CD8-positive, alpha-beta memory T cell (primary cell): ENCODE measurements at regions not wholly inside any gene's neighbourhood (a gene's known extent, or its start where the extent isn't known, plus 50 kb on each side); places are given as distances from the start of the nearest gene placed in this dataset.

Experiments used
- CTCF ChIA-PET: fragments of 350-600 bp; sonication (Branson Sonifier 250); formaldehyde crosslinking; loops from one replicate; lab custom pipeline; 2021; ENCODE audit warnings: antibody characterized with exemption; lab: Charles Lee
- POLR2A ChIA-PET: fragments of 350-600 bp; sonication (Branson Sonifier 250); formaldehyde crosslinking; loops from one replicate; lab custom pipeline; 2021; ENCODE audit warnings: antibody characterized with exemption; lab: Charles Lee
- DNase-seq, 5 donors: peaks; one replicate each; pipeline versions ENCODE4 v3.0.0 to v3.0.0-alpha.2; 2020 to 2022; ENCODE audit warnings: mixed read lengths in 1 of 5
- H3K27ac ChIP-seq: one replicate; pipeline ENCODE4 v1.7.0; 2013; ENCODE audit warnings: low read depth, mild to moderate bottlenecking, low read length, moderate library complexity
- H3K27me3 ChIP-seq: 2 replicates; pipeline ENCODE4 v1.7.0; 2013; ENCODE audit warnings: low read length, mild to moderate bottlenecking; ENCODE audit not compliant: insufficient read depth, poor library complexity, severe bottlenecking
- H3K36me3 ChIP-seq: 2 replicates; pipeline ENCODE4 v1.7.0; 2013; ENCODE audit warnings: mild to moderate bottlenecking, low read length, moderate library complexity; ENCODE audit not compliant: insufficient read depth
- H3K4me1 ChIP-seq: 2 replicates; pipeline ENCODE4 v1.7.0; 2013; ENCODE audit warnings: mild to moderate bottlenecking, low read length, moderate library complexity; ENCODE audit not compliant: insufficient read depth
- H3K4me3 ChIP-seq: 2 replicates; pipeline ENCODE4 v1.7.0; 2013; ENCODE audit warnings: mild to moderate bottlenecking, low read length
- H3K9me3 ChIP-seq: 2 replicates; pipeline ENCODE4 v1.7.0; 2013; ENCODE audit warnings: mild to moderate bottlenecking, low read length
- H3K27ac Mint-ChIP-seq, 8 donors: one replicate each; pipeline ENCODE4 v1.8.0; 2020 to 2021; ENCODE audit warnings: mixed read lengths in 8 of 8, mild to moderate bottlenecking in 6 of 8, inconsistent platforms in 3 of 8, moderate library complexity in 3 of 8
- H3K27me3 Mint-ChIP-seq, 2 donors: one replicate each; pipeline ENCODE4 v1.8.0; 2020 to 2021; ENCODE audit warnings: mixed read lengths in 2 of 2, mild to moderate bottlenecking in 1 of 2, moderate library complexity in 1 of 2
- H3K36me3 Mint-ChIP-seq, 3 donors: one replicate each; pipeline ENCODE4 v1.8.0; 2020 to 2021; ENCODE audit warnings: mixed read lengths in 3 of 3, inconsistent platforms in 1 of 3, mild to moderate bottlenecking in 1 of 3
- H3K4me1 Mint-ChIP-seq, 3 donors: one replicate each; pipeline ENCODE4 v1.8.0; 2020 to 2021; ENCODE audit warnings: mixed read lengths in 3 of 3, inconsistent platforms in 1 of 3, mild to moderate bottlenecking in 1 of 3
- H3K4me3 Mint-ChIP-seq, 7 donors: one replicate each; pipeline ENCODE4 v1.8.0; 2020 to 2021; ENCODE audit warnings: mixed read lengths in 7 of 7, mild to moderate bottlenecking in 6 of 7, moderate library complexity in 4 of 7, inconsistent platforms in 2 of 7
- H3K9me3 Mint-ChIP-seq, 5 donors: one replicate each; pipeline ENCODE4 v1.8.0; 2020 to 2022; ENCODE audit warnings: mixed read lengths in 5 of 5, mild to moderate bottlenecking in 3 of 5, moderate library complexity in 2 of 5, inconsistent platforms in 1 of 5

GRCh38 chr2:34199971-34200370 is 600.9 kb upstream of the FAM98A start:
- H3K27me3 Mint-ChIP-seq: peaks cover 0 to 1% of the 10 kb centered on the region in 2 donors
- H3K9me3 Mint-ChIP-seq: peaks cover 0 to 16% (median 3%) of the 10 kb centered on the region in 5 donors
- Histone ChIP-seq H3K36me3 (no peaks in the 10 kb centered on the region), H3K4me1 (no peaks in the 10 kb centered on the region), H3K27ac (no peak overlapping the region), H3K27me3 (no peaks in the 10 kb centered on the region), H3K4me3 (no peak overlapping the region), H3K9me3 (no peaks in the 10 kb centered on the region)
- POLR2A ChIA-PET: no interaction called here
- H3K4me3 Mint-ChIP-seq: no peak overlapping the region
- no peaks in the 10 kb centered on the region for H3K4me1 Mint-ChIP-seq
- no peak for DNase-seq
- CTCF ChIA-PET: no interaction called here
- no peaks in the 10 kb centered on the region for H3K36me3 Mint-ChIP-seq
- no peak overlapping the region for H3K27ac Mint-ChIP-seq

GRCh38 chr2:34193164-34193563 is 594.1 kb upstream of the FAM98A start:
- Histone ChIP-seq H3K4me3 (no peak overlapping the region), H3K27me3 (no peaks in the 10 kb centered on the region), H3K4me1 (no peaks in the 10 kb centered on the region), H3K27ac (no peak overlapping the region), H3K36me3 (no peaks in the 10 kb centered on the region), H3K9me3 (no peaks in the 10 kb centered on the region)
- ChIA-PET CTCF (no interaction called here), POLR2A (no interaction called here)
- Mint-ChIP-seq H3K4me1 (no peaks in the 10 kb centered on the region), H3K36me3 (no peaks in the 10 kb centered on the region), H3K9me3 (peaks cover 0 to 9% (median 3%) of the 10 kb centered on the region in 5 donors), H3K27me3 (peaks cover 0 to 3% of the 10 kb centered on the region in 2 donors), H3K27ac (no peak overlapping the region), H3K4me3 (no peak overlapping the region)
- no peak for DNase-seq

- no peaks in the 10 kb centered on the region for H3K27me3 Mint-ChIP-seq
- ChIA-PET CTCF (no interaction called here), POLR2A (no interaction called here)
- no peak for DNase-seq
- Histone ChIP-seq H3K27me3 (no peaks in the 10 kb centered on the region), H3K36me3 (no peaks in the 10 kb centered on the region), H3K4me1 (no peaks in the 10 kb centered on the region), H3K4me3 (no peak overlapping the region), H3K9me3 (no peaks in the 10 kb centered on the region), H3K27ac (no peak overlapping the region)
- no peak overlapping the region for H3K4me3 Mint-ChIP-seq
- H3K9me3 Mint-ChIP-seq: peaks cover 0 to 3% (median 2%) of the 10 kb centered on the region in 5 donors
- no peak overlapping the region for H3K27ac Mint-ChIP-seq
- no peaks in the 10 kb centered on the region for H3K36me3 Mint-ChIP-seq
- H3K4me1 Mint-ChIP-seq: no peaks in the 10 kb centered on the region
Observed at GRCh38 chr2:34188464-34189303, 589.6 kb upstream of the FAM98A start.

GRCh38 chr2:34179511-34179910 is 580.4 kb upstream of the FAM98A start:
- H3K9me3 ChIP-seq: no peaks in the 10 kb centered on the region
- no peaks in the 10 kb centered on the region for H3K4me1 Mint-ChIP-seq
- no peaks in the 10 kb centered on the region for H3K27me3 Mint-ChIP-seq

GRCh38 chr2:34178482-34178881 is 579.4 kb upstream of the FAM98A start:
- Mint-ChIP-seq H3K27ac (no peak overlapping the region), H3K36me3 (no peaks in the 10 kb centered on the region), H3K4me1 (no peaks in the 10 kb centered on the region), H3K4me3 (no peak overlapping the region), H3K27me3 (no peaks in the 10 kb centered on the region), H3K9me3 (peaks cover 0 to 6% (median 4%) of the 10 kb centered on the region in 5 donors)
- Histone ChIP-seq H3K27ac (no peak overlapping the region), H3K4me3 (no peak overlapping the region), H3K27me3 (no peaks in the 10 kb centered on the region), H3K36me3 (no peaks in the 10 kb centered on the region), H3K9me3 (no peaks in the 10 kb centered on the region), H3K4me1 (no peaks in the 10 kb centered on the region)
- no peak for DNase-seq
- POLR2A ChIA-PET: no interaction called here
- CTCF ChIA-PET: interaction anchor here (1.4 kb wide), 1 partner anchor 11 kb away, joined by 3 read pairs; no protein-coding TSS in a partner anchor

More at GRCh38 chr2:34179511-34179910, 580.4 kb upstream of the FAM98A start:
- Histone ChIP-seq H3K36me3 (no peaks in the 10 kb centered on the region), H3K4me3 (no peak overlapping the region), H3K27ac (no peak overlapping the region), H3K27me3 (no peaks in the 10 kb centered on the region), H3K4me1 (no peaks in the 10 kb centered on the region)
- Mint-ChIP-seq H3K4me3 (no peak overlapping the region), H3K36me3 (no peaks in the 10 kb centered on the region), H3K9me3 (peaks cover 0 to 8% (median 4%) of the 10 kb centered on the region in 5 donors), H3K27ac (no peak overlapping the region)
- POLR2A ChIA-PET: no interaction called here
- no peak for DNase-seq
- CTCF ChIA-PET: no interaction called here

GRCh38 chr2:34176693-34177092 is 577.6 kb upstream of the FAM98A start:
- no peaks in the 10 kb centered on the region for H3K36me3 ChIP-seq
- ChIA-PET POLR2A (no interaction called here), CTCF (no interaction called here)
- no peak overlapping the region for H3K4me3 ChIP-seq
- no peaks in the 10 kb centered on the region for H3K4me1 Mint-ChIP-seq
- H3K9me3 Mint-ChIP-seq: peaks cover 0 to 2% (median under 1%) of the 10 kb centered on the region in 5 donors
- no peaks in the 10 kb centered on the region for H3K9me3 ChIP-seq
- no peak overlapping the region for H3K27ac ChIP-seq
- no peak overlapping the region for H3K4me3 Mint-ChIP-seq
- no peaks in the 10 kb centered on the region for H3K27me3 Mint-ChIP-seq
- DNase-seq: no peak
- H3K27me3 ChIP-seq: no peaks in the 10 kb centered on the region
- no peaks in the 10 kb centered on the region for H3K36me3 Mint-ChIP-seq
- no peak overlapping the region for H3K27ac Mint-ChIP-seq
- H3K4me1 ChIP-seq: no peaks in the 10 kb centered on the region

- H3K27me3 ChIP-seq: no peaks in the 10 kb centered on the region
- no peak for DNase-seq
- Mint-ChIP-seq H3K4me1 (no peaks in the 10 kb centered on the region), H3K27me3 (no peaks in the 10 kb centered on the region), H3K9me3 (peaks cover 0 to 3% (median 0%) of the 10 kb centered on the region in 5 donors), H3K27ac (no peak overlapping the region), H3K4me3 (no peak overlapping the region), H3K36me3 (no peaks in the 10 kb centered on the region)
- no peaks in the 10 kb centered on the region for H3K9me3 ChIP-seq
- CTCF ChIA-PET: no interaction called here
- H3K4me1 ChIP-seq: no peaks in the 10 kb centered on the region
- no peak overlapping the region for H3K4me3 ChIP-seq
- H3K36me3 ChIP-seq: no peaks in the 10 kb centered on the region
- H3K27ac ChIP-seq: no peak overlapping the region
- POLR2A ChIA-PET: no interaction called here
Observed at GRCh38 chr2:34174506-34174905, 575.4 kb upstream of the FAM98A start.

GRCh38 chr2:34162231-34162630 is 563.1 kb upstream of the FAM98A start:
- ChIA-PET CTCF (no interaction called here), POLR2A (no interaction called here)
- peaks cover 0 to 3% (median 0%) of the 10 kb centered on the region in 5 donors for H3K9me3 Mint-ChIP-seq
- no peaks in the 10 kb centered on the region for H3K36me3 Mint-ChIP-seq
- no peak overlapping the region for H3K27ac Mint-ChIP-seq
- Histone ChIP-seq H3K27me3 (no peaks in the 10 kb centered on the region), H3K36me3 (no peaks in the 10 kb centered on the region), H3K4me1 (no peaks in the 10 kb centered on the region), H3K9me3 (no peaks in the 10 kb centered on the region), H3K27ac (no peak overlapping the region), H3K4me3 (no peak overlapping the region)
- no peak for DNase-seq
- no peak overlapping the region for H3K4me3 Mint-ChIP-seq
- peaks cover 0 to 1% of the 10 kb centered on the region in 2 donors for H3K27me3 Mint-ChIP-seq
- H3K4me1 Mint-ChIP-seq: no peaks in the 10 kb centered on the region
